Liver (tissue), 3 donors: ENCODE measurements at regions not wholly inside any gene's neighbourhood (a gene's known extent, or its start where the extent isn't known, plus 50 kb on each side); places are given as distances from the start of the nearest gene placed in this dataset.

Experiments used
- ATF3 ChIP-seq: IDR thresholded peaks from 2 replicates; pipeline ENCODE4 v1.6.1; 2016; ENCODE audit warnings: antibody characterized with exemption
- CTCF ChIP-seq: fragments of 150-350 bp; IDR thresholded peaks from 2 replicates; pipeline ENCODE4 v1.5.1; 2017; ENCODE audit warnings: improper control_type of control experiment, low read depth, low read length; ENCODE audit not compliant: missing input control
- EGR1 ChIP-seq, 2 donors: IDR thresholded peaks; 2 replicates each; pipeline ENCODE4 v1.6.1; 2016 to 2018; ENCODE audit warnings: antibody characterized with exemption in 2 of 2, low read depth in 2 of 2
- GABPA ChIP-seq, 2 donors: IDR thresholded peaks in 1 of 2; conservative IDR thresholded peaks in 1 of 2; 2 replicates each; pipeline ENCODE4 v1.6.1; 2016; ENCODE audit warnings: antibody characterized with exemption in 2 of 2, mild to moderate bottlenecking in 1 of 2, moderate library complexity in 1 of 2
- JUND ChIP-seq, 2 donors: IDR thresholded peaks; 2 replicates each; pipeline ENCODE4 v1.6.1; 2016; ENCODE audit warnings: antibody characterized with exemption in 2 of 2
- MAX ChIP-seq: IDR thresholded peaks from 2 replicates; pipeline ENCODE4 v1.6.1; 2016; ENCODE audit warnings: antibody characterized with exemption
- RAD21 ChIP-seq, 2 donors: IDR thresholded peaks; 2 replicates each; pipeline ENCODE4 v1.6.1; 2016; ENCODE audit warnings: antibody characterized with exemption in 2 of 2, mild to moderate bottlenecking in 2 of 2
- REST ChIP-seq: IDR thresholded peaks from 2 replicates; pipeline ENCODE4 v1.6.1; 2016; ENCODE audit warnings: antibody characterized with exemption, mild to moderate bottlenecking
- RXRA ChIP-seq, 2 donors: IDR thresholded peaks; 2 replicates each; pipeline ENCODE4 v1.6.1; 2017 to 2018; ENCODE audit warnings: antibody characterized with exemption in 2 of 2, mild to moderate bottlenecking in 1 of 2
- SP1 ChIP-seq: IDR thresholded peaks from 2 replicates; pipeline ENCODE4 v1.6.1; 2018; ENCODE audit warnings: antibody characterized with exemption, mild to moderate bottlenecking
- YY1 ChIP-seq: IDR thresholded peaks from 2 replicates; pipeline ENCODE4 v1.6.1; 2016; ENCODE audit warnings: antibody characterized with exemption, mild to moderate bottlenecking
- ZBTB33 ChIP-seq: IDR thresholded peaks from 2 replicates; pipeline ENCODE4 v1.6.1; 2016; ENCODE audit warnings: antibody characterized with exemption
- donor health status: healthy.
- donor health status: healthy.

- no peak for TF ChIP-seq ATF3
- TF ChIP-seq RAD21 (IDR thresholded peaks at IDR 0.05), result no peak
- no peak for TF ChIP-seq CTCF
- TF ChIP-seq GABPA (IDR thresholded peaks at IDR 0.05 in 1 of 2, conservative IDR thresholded peaks at IDR 0.05 in 1 of 2), result no peak
- TF ChIP-seq MAX, result no peak
- no peak for TF ChIP-seq RXRA (IDR thresholded peaks at IDR 0.05)
- no peak for TF ChIP-seq REST
- TF ChIP-seq SP1, result no peak
- no peak for TF ChIP-seq ZBTB33
- no peak for TF ChIP-seq JUND (IDR thresholded peaks at IDR 0.05)
- TF ChIP-seq EGR1 (IDR thresholded peaks at IDR 0.05; ENCODE audit: low read depth in 2 of 2), result no peak
- no peak for TF ChIP-seq YY1
These were observed 446.7 kb upstream of the TENM3 start for GRCh38 chr4:181796502-181796901.
